Mesothelial cell of epicardium (in vitro differentiated cells): ENCODE measurements at regions not wholly inside any gene's neighbourhood (a gene's known extent, or its start where the extent isn't known, plus 50 kb on each side); places are given as distances from the start of the nearest gene placed in this dataset.

Source experiments
- DNase-seq, 2 experiments: peaks; one replicate each; pipeline ENCODE4 v3.0.0; 2021; ENCODE audit warnings: low spot score in 2 of 2; ENCODE audit not compliant: unreplicated experiment in 2 of 2
- H3K27ac Mint-ChIP-seq: 2 replicates; pipeline ENCODE4 v1.8.0; 2021; ENCODE audit warnings: mixed read lengths
- H3K27me3 Mint-ChIP-seq: 2 replicates; pipeline ENCODE4 v1.8.0; 2021; ENCODE audit warnings: low read depth, mixed read lengths
- H3K36me3 Mint-ChIP-seq: 2 replicates; pipeline ENCODE4 v1.8.0; 2021; ENCODE audit warnings: mixed read lengths
- H3K4me1 Mint-ChIP-seq: 2 replicates; pipeline ENCODE4 v1.8.0; 2021; ENCODE audit warnings: mixed read lengths
- H3K4me3 Mint-ChIP-seq: 2 replicates; pipeline ENCODE4 v1.8.0; 2021; ENCODE audit warnings: mild to moderate bottlenecking, moderate library complexity, mixed read lengths
- H3K9me3 Mint-ChIP-seq: 2 replicates; pipeline ENCODE4 v1.8.0; 2021; ENCODE audit warnings: mixed read lengths
- CTCF ChIP-seq: fragments of 200-600 bp; sonication (generic); IDR thresholded peaks from one replicate; pipeline ENCODE4 v1.5.0; 2021; ENCODE audit warnings: antibody characterized with exemption; ENCODE audit not compliant: unreplicated experiment

GRCh38 chr3:94609908-94610307 is 547.0 kb downstream of the NSUN3 start:
- H3K4me3 Mint-ChIP-seq, result no peak overlapping the region
- peaks cover 2% of the 10 kb centered on the region for H3K4me1 Mint-ChIP-seq
- no peaks in the 10 kb centered on the region for H3K9me3 Mint-ChIP-seq
- H3K27ac Mint-ChIP-seq, result no peak overlapping the region
- H3K36me3 Mint-ChIP-seq, result no peaks in the 10 kb centered on the region
- DNase-seq, result no peak
- H3K27me3 Mint-ChIP-seq, result no peaks in the 10 kb centered on the region
- TF ChIP-seq CTCF, result no peak

DNA sequence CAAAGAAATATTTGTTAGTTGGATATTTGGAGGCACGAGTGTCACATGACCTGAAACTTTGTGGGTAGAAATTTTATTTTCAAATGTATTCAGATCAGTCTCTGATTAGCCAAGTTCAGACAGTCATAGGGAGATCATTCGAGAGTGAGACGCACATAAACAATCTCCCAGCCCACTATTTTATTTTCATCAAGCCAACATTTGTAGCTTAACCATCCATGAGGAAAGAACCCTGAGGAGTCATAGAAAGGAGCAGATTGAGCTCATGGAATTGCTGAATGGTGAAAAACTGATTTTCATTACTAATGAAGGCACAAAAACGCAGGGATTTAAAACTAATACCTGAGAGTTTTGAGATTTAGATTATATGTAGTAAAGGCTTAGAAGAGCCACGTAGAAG is 548.7 kb downstream of the NSUN3 start:
- H3K4me3 Mint-ChIP-seq, result no peak overlapping the region
- no peaks in the 10 kb centered on the region for H3K9me3 Mint-ChIP-seq
- no peak for DNase-seq
- H3K36me3 Mint-ChIP-seq, result no peaks in the 10 kb centered on the region
- H3K27me3 Mint-ChIP-seq, result no peaks in the 10 kb centered on the region
- H3K27ac Mint-ChIP-seq, result no peak overlapping the region
- TF ChIP-seq CTCF, result no peak
- peaks cover 2% of the 10 kb centered on the region for H3K4me1 Mint-ChIP-seq

DNA sequence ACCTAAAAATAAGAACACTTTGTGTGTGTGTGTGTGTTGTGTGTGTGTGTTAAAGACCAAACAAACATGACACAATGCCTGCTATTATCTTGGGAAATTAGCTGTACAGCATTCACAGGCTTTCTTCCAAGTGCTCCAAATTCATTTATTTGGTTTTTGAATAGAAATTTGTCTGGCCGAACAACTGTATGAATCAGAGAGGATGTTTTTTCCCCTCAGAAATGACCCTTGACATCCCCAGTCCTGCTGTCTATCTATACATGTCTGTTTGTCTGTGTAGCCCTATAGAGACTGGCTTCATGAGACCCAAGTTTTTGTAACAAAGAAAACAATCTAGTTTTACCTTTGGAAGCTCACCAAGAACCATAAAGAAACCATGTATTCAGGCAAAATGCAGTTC is 549.8 kb downstream of the NSUN3 start:
- H3K27me3 Mint-ChIP-seq, result no peaks in the 10 kb centered on the region
- H3K36me3 Mint-ChIP-seq, result no peaks in the 10 kb centered on the region
- no peak for DNase-seq
- no peaks in the 10 kb centered on the region for H3K9me3 Mint-ChIP-seq
- TF ChIP-seq CTCF, result no peak
- H3K4me3 Mint-ChIP-seq, result no peak overlapping the region
- peaks cover 5% of the 10 kb centered on the region for H3K4me1 Mint-ChIP-seq
- no peak overlapping the region for H3K27ac Mint-ChIP-seq

DNA sequence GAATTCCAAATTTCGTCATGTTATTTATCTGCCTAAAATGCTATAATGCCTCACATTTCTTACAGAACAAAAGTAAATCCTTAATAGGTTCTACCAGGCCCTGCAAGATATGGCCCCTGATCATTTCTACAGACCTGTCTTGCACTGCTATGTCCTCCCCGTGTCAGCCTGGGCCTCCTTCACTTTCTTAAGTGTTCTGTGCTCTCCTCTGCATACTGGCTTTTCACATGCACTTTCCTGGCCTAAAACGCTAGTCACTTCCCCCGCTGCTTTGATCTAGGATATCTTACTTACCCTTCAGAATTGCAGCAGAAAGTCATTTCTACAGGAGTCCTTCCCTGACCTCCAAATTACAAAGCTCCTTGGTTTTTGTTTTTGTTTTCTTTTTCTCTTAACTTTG is 551.3 kb downstream of the NSUN3 start:
- no peak for TF ChIP-seq CTCF
- H3K4me3 Mint-ChIP-seq, result no peak overlapping the region
- H3K36me3 Mint-ChIP-seq, result no peaks in the 10 kb centered on the region
- H3K27me3 Mint-ChIP-seq, result no peaks in the 10 kb centered on the region
- no peak overlapping the region for H3K27ac Mint-ChIP-seq
- peaks cover 5% of the 10 kb centered on the region for H3K4me1 Mint-ChIP-seq
- no peaks in the 10 kb centered on the region for H3K9me3 Mint-ChIP-seq
- no peak for DNase-seq

GRCh38 chr3:94615275-94616065 is 552.6 kb downstream of the NSUN3 start:
- H3K36me3 Mint-ChIP-seq, result no peaks in the 10 kb centered on the region
- no peak overlapping the region for H3K27ac Mint-ChIP-seq
- no peak overlapping the region for H3K4me3 Mint-ChIP-seq

More at GRCh38 chr3:94615275-94616065, 552.6 kb downstream of the NSUN3 start:
- Mint-ChIP-seq H3K4me1 (peaks cover 5% of the 10 kb centered on the region), H3K9me3 (no peaks in the 10 kb centered on the region), H3K27me3 (no peaks in the 10 kb centered on the region)
- DNase-seq, result no peak
- TF ChIP-seq CTCF, result no peak
